Uterus (tissue), 2 donors: ENCODE measurements at regions not wholly inside any gene's neighbourhood (a gene's known extent, or its start where the extent isn't known, plus 50 kb on each side); places are given as distances from the start of the nearest gene placed in this dataset.

Experiments
- CTCF ChIP-seq, 4 experiments: fragments of 200-600 bp in 2 of 4; fragments of 450-650 bp in 2 of 4; sonication (generic) in 2 of 4; IDR thresholded peaks; one replicate each; pipeline ENCODE4 v1.5.1; 2016 to 2019; ENCODE audit warnings: antibody characterized with exemption in 4 of 4, mild to moderate bottlenecking in 2 of 4, moderate library complexity in 1 of 4
- POLR2A ChIP-seq, 2 donors: fragments of 450-650 bp; IDR thresholded peaks; one replicate each; pipeline ENCODE4 v1.6.1; 2016; ENCODE audit warnings: antibody characterized with exemption in 2 of 2, mild to moderate bottlenecking in 1 of 2, moderate library complexity in 1 of 2

DNA sequence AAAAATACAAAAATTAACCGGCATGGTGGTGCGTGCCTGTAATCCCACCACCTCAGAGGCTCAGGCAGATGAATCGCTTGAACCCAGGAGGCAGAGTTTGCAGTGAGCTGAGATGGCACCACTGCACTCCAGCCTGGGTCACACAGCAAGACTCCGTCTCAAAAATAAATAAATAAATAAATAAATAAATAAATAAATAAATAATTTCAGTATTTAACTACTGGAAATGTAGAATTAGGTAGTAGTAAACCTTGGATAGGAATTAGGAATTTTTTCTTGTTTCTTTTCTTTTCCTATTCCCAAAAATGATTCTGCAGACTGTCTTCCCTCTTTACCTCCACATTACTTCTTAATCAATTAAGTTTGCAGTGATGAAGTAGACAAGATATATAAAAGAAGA is 103.2 kb downstream of the PLK2 start:
- no peak for TF ChIP-seq CTCF (IDR thresholded peaks at IDR 0.05)
- no peak for TF ChIP-seq POLR2A (IDR thresholded peaks at IDR 0.05)
